Parathyroid adenoma (tissue), 2 donors: ENCODE measurements at regions not wholly inside any gene's neighbourhood (a gene's known extent, or its start where the extent isn't known, plus 50 kb on each side); places are given as distances from the start of the nearest gene placed in this dataset.

Experiments
- H2AFZ ChIP-seq: fragments of 300-600 bp; sonication (generic); one replicate; pipeline ENCODE4 v1.7.0; 2017; ENCODE audit warnings: antibody characterized with exemption, mild to moderate bottlenecking
- H3K27ac ChIP-seq: fragments of 300-600 bp; sonication (generic); one replicate; pipeline ENCODE4 v1.7.0; 2017
- H3K27me3 ChIP-seq: fragments of 300-600 bp; sonication (generic); one replicate; pipeline ENCODE4 v1.7.0; 2017; ENCODE audit warnings: low read length; ENCODE audit not compliant: control insufficient read depth, insufficient read depth
- H3K36me3 ChIP-seq: fragments of 300-600 bp; sonication (generic); one replicate; pipeline ENCODE4 v1.7.0; 2017; ENCODE audit warnings: low read length; ENCODE audit not compliant: control insufficient read depth, insufficient read depth
- H3K4me1 ChIP-seq: fragments of 300-600 bp; sonication (generic); one replicate; pipeline ENCODE4 v1.7.0; 2017; ENCODE audit warnings: control low read depth
- H3K4me2 ChIP-seq: fragments of 300-600 bp; sonication (generic); one replicate; pipeline ENCODE4 v1.7.0; 2017; ENCODE audit warnings: low read length
- H3K4me3 ChIP-seq: fragments of 300-600 bp; sonication (generic); one replicate; pipeline ENCODE4 v1.7.0; 2017; ENCODE audit warnings: low read depth, low read length
- H3K79me2 ChIP-seq: fragments of 300-600 bp; sonication (generic); one replicate; pipeline ENCODE4 v1.7.0; 2017; ENCODE audit warnings: control low read depth
- H3K9ac ChIP-seq: fragments of 300-600 bp; sonication (generic); one replicate; pipeline ENCODE4 v1.7.0; 2017; ENCODE audit warnings: mild to moderate bottlenecking
- H3K9me3 ChIP-seq: fragments of 300-600 bp; sonication (generic); one replicate; pipeline ENCODE4 v1.7.0; 2017; ENCODE audit warnings: low read length; ENCODE audit not compliant: control insufficient read depth
- CTCF ChIP-seq: fragments of 300-600 bp; sonication (generic); IDR thresholded peaks from one replicate; pipeline ENCODE4 v1.7.0; 2017; ENCODE audit warnings: antibody characterized with exemption, mild to moderate bottlenecking
- donor health status: primary hyperparathyroidism.

- TF ChIP-seq CTCF, result no peak
Observed at GRCh38 chr5:158369241-158369640, 510.3 kb upstream of the CLINT1 start.

GRCh38 chr5:158368686-158369085, 509.7 kb upstream of the CLINT1 start:
- H3K79me2 ChIP-seq, result no peaks in the 10 kb centered on the region
- H2AFZ ChIP-seq, result no peak overlapping the region
- no peaks in the 10 kb centered on the region for H3K4me1 ChIP-seq
- H3K36me3 ChIP-seq, result no peaks in the 10 kb centered on the region
- no peaks in the 10 kb centered on the region for H3K27me3 ChIP-seq
- no peaks in the 10 kb centered on the region for H3K9me3 ChIP-seq
- H3K27ac ChIP-seq, result no peak overlapping the region
- H3K9ac ChIP-seq, result no peak overlapping the region
- no peak overlapping the region for H3K4me3 ChIP-seq
- H3K4me2 ChIP-seq, result no peak overlapping the region
- no peak for TF ChIP-seq CTCF

More at GRCh38 chr5:158369241-158369640, 510.3 kb upstream of the CLINT1 start:
- Histone ChIP-seq H3K79me2 (no peaks in the 10 kb centered on the region), H3K4me3 (no peak overlapping the region), H3K27ac (no peak overlapping the region), H3K36me3 (no peaks in the 10 kb centered on the region), H2AFZ (no peak overlapping the region), H3K4me1 (no peaks in the 10 kb centered on the region), H3K9me3 (no peaks in the 10 kb centered on the region), H3K27me3 (no peaks in the 10 kb centered on the region), H3K4me2 (no peak overlapping the region), H3K9ac (no peak overlapping the region)

- Histone ChIP-seq H3K79me2 (no peaks in the 10 kb centered on the region), H3K4me3 (no peak overlapping the region), H3K9ac (no peak overlapping the region), H3K9me3 (no peaks in the 10 kb centered on the region), H3K27ac (no peak overlapping the region), H3K36me3 (no peaks in the 10 kb centered on the region), H3K27me3 (no peaks in the 10 kb centered on the region), H3K4me1 (no peaks in the 10 kb centered on the region), H2AFZ (no peak overlapping the region), H3K4me2 (no peak overlapping the region)
- TF ChIP-seq CTCF, result no peak
Observed at GRCh38 chr5:158364367-158364766, 505.4 kb upstream of the CLINT1 start.

- Histone ChIP-seq H3K27ac (no peak overlapping the region), H3K27me3 (no peaks in the 10 kb centered on the region), H3K4me2 (no peak overlapping the region), H3K4me1 (no peaks in the 10 kb centered on the region), H3K9ac (no peak overlapping the region), H2AFZ (no peak overlapping the region), H3K9me3 (no peaks in the 10 kb centered on the region), H3K4me3 (no peak overlapping the region), H3K79me2 (no peaks in the 10 kb centered on the region), H3K36me3 (no peaks in the 10 kb centered on the region)
- no peak for TF ChIP-seq CTCF
Observed at GRCh38 chr5:158354958-158355357, 496.0 kb upstream of the CLINT1 start.

- no peaks in the 10 kb centered on the region for H3K79me2 ChIP-seq
- no peak overlapping the region for H3K4me2 ChIP-seq
- no peak overlapping the region for H3K27ac ChIP-seq
- H3K9ac ChIP-seq, result no peak overlapping the region
- no peak overlapping the region for H3K4me3 ChIP-seq
- no peaks in the 10 kb centered on the region for H3K36me3 ChIP-seq
- H3K4me1 ChIP-seq, result no peaks in the 10 kb centered on the region
- H3K9me3 ChIP-seq, result no peaks in the 10 kb centered on the region
- H3K27me3 ChIP-seq, result no peaks in the 10 kb centered on the region
- no peak overlapping the region for H2AFZ ChIP-seq
- no peak for TF ChIP-seq CTCF
Observed at GRCh38 chr5:158351485-158352125, 492.7 kb upstream of the CLINT1 start.
